ENCODE measurements at regions not wholly inside any gene's neighbourhood (a gene's known extent, or its start where the extent isn't known, plus 50 kb on each side); places are given as distances from the start of the nearest gene placed in this dataset.

DNA sequence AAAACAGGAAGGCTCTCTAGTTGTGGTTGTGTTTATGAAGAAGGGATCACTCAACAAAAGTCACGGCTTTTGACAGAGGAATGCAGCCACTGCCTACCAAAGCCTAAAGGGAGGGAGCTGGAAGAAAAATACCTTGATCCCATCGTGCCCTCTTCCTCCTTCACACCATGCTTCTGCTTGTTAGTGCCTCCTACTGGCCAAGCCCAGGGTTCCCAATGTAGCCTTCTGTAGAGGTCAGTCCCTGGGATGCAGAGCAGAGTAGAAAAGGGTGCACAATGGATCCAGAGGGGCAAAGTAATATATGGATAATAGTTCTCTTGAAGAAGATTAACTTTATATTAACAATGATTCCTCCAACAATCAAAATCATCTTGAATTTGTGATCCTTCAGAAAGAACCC, 293.5 kb upstream of the FERMT1 start:
- DNase-seq (ENCODE audit: low spot score) (no peak), FAIRE-seq (no peak), ATAC-seq (peak; percentile 52; the same call in 2 of the 3 replicates)
- no peaks in the 10 kb centered on the region for H4K20me1 ChIP-seq (ENCODE audit: insufficient read depth, low read length)
- no TSS peak for BruUV-seq (replicated peaks)
- H3K79me2 ChIP-seq (ENCODE audit: insufficient read depth, low read length): no peaks in the 10 kb centered on the region
- intact Hi-C loops (cut with micrococcal nuclease; ENCODE audit: unreplicated experiment): no loop called here
- TF ChIP-seq, protein P1, sequence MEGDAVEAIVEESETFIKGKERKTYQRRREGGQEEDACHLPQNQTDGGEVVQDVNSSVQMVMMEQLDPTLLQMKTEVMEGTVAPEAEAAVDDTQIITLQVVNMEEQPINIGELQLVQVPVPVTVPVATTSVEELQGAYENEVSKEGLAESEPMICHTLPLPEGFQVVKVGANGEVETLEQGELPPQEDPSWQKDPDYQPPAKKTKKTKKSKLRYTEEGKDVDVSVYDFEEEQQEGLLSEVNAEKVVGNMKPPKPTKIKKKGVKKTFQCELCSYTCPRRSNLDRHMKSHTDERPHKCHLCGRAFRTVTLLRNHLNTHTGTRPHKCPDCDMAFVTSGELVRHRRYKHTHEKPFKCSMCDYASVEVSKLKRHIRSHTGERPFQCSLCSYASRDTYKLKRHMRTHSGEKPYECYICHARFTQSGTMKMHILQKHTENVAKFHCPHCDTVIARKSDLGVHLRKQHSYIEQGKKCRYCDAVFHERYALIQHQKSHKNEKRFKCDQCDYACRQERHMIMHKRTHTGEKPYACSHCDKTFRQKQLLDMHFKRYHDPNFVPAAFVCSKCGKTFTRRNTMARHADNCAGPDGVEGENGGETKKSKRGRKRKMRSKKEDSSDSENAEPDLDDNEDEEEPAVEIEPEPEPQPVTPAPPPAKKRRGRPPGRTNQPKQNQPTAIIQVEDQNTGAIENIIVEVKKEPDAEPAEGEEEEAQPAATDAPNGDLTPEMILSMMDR (CRISPR knock-in tag; IDR thresholded peaks at IDR 0.05): peak; percentile 27; the same call in 1 of the 2 replicates
- no peak for TF ChIP-seq ZNF329 (CRISPR knock-in tag; IDR thresholded peaks at IDR 0.05; ENCODE audit: low read depth)
- H2AFZ ChIP-seq (ENCODE audit: low read length): no peak overlapping the region
- H3K9ac ChIP-seq (ENCODE audit: insufficient read depth, low read depth, low read length): no peak overlapping the region
- H3K4me3 ChIP-seq (replicated peaks in 1 of 3; ENCODE audit: insufficient read depth in 1 of 3, low read depth in 2 of 3, low read length in 3 of 3): no peak overlapping the region
- WGBS (ENCODE audit: low lambda C conversion rate): 0% methylated on average over 2 of the region's 2 CpGs
- no peaks in the 10 kb centered on the region for H3K27me3 ChIP-seq (ENCODE audit: control insufficient read depth in 1 of 2, insufficient read depth in 2 of 2, low read length in 2 of 2)
- no peaks in the 10 kb centered on the region for H3K36me3 ChIP-seq (replicated peaks in 1 of 2; ENCODE audit: control insufficient read depth in 1 of 2, insufficient read depth in 2 of 2, low read length in 2 of 2)
- in situ Hi-C loops (cut with HindIII; ENCODE audit: extremely low pct_ligation_motif_present, low pct_unique_long_range_greater_than_20kb): no loop called here
- H3K4me1 ChIP-seq (ENCODE audit: insufficient read depth, low read length): no peaks in the 10 kb centered on the region
- ChIA-PET POLR2A (no interaction called here), CTCF (ENCODE audit: low intra/inter-chr PET ratio, low total read pairs) (no interaction called here)
- no peak overlapping the region for H3K4me2 ChIP-seq (ENCODE audit: low read depth, low read length)
- no peak overlapping the region for H3K27ac ChIP-seq (ENCODE audit: extremely low read length, insufficient read depth, low read length)
- no peaks in the 10 kb centered on the region for H3K9me3 ChIP-seq (ENCODE audit: low read length)

DNA sequence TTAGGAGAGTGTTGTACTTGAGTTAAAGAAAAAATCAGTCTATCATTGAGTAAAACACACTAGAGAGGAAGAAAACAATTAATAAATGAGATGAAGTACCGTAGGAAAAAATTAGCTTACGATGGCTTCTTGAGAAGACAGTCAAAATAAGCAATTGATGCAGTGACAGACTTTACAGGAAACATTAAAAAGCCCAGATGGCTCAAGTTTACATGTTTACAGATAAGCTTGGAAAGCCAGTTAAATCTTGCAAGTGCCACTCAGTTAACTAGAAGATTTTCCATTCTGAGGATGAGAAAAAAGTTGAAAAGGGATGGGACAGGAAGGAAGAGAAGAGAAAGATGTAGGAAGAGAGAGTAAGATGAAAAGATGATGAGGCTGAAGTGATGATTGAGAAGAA, 288.8 kb upstream of the FERMT1 start:
- ChIA-PET POLR2A (no interaction called here), CTCF (ENCODE audit: low intra/inter-chr PET ratio, low total read pairs) (no interaction called here)
- Histone ChIP-seq H3K9me3 (ENCODE audit: low read length) (no peaks in the 10 kb centered on the region), H3K4me3 (replicated peaks in 1 of 3; ENCODE audit: insufficient read depth in 1 of 3, low read depth in 2 of 3, low read length in 3 of 3) (no peak overlapping the region), H3K27me3 (ENCODE audit: control insufficient read depth in 1 of 2, insufficient read depth in 2 of 2, low read length in 2 of 2) (no peaks in the 10 kb centered on the region), H3K27ac (ENCODE audit: extremely low read length, insufficient read depth, low read length) (no peak overlapping the region), H3K79me2 (ENCODE audit: insufficient read depth, low read length) (no peaks in the 10 kb centered on the region), H3K4me1 (ENCODE audit: insufficient read depth, low read length) (no peaks in the 10 kb centered on the region), H3K36me3 (replicated peaks in 1 of 2; ENCODE audit: control insufficient read depth in 1 of 2, insufficient read depth in 2 of 2, low read length in 2 of 2) (no peaks in the 10 kb centered on the region), H2AFZ (ENCODE audit: low read length) (no peak overlapping the region), H4K20me1 (ENCODE audit: insufficient read depth, low read length) (no peaks in the 10 kb centered on the region), H3K9ac (ENCODE audit: insufficient read depth, low read depth, low read length) (no peak overlapping the region), H3K4me2 (ENCODE audit: low read depth, low read length) (no peak overlapping the region)
- intact Hi-C loops (cut with micrococcal nuclease; ENCODE audit: unreplicated experiment): no loop called here
- ATAC-seq (no peak), FAIRE-seq (no peak), DNase-seq (ENCODE audit: low spot score) (no peak)
- no TSS peak for BruUV-seq (replicated peaks)
- in situ Hi-C loops (cut with HindIII; ENCODE audit: extremely low pct_ligation_motif_present, low pct_unique_long_range_greater_than_20kb): no loop called here
- 1% methylated on average over 2 of the region's 2 CpGs for WGBS (ENCODE audit: low lambda C conversion rate)
- TF ChIP-seq ZNF101 (CRISPR knock-in tag; IDR thresholded peaks at IDR 0.05; ENCODE audit: borderline replicate concordance, low read depth): no peak
- TF ChIP-seq, protein P2, sequence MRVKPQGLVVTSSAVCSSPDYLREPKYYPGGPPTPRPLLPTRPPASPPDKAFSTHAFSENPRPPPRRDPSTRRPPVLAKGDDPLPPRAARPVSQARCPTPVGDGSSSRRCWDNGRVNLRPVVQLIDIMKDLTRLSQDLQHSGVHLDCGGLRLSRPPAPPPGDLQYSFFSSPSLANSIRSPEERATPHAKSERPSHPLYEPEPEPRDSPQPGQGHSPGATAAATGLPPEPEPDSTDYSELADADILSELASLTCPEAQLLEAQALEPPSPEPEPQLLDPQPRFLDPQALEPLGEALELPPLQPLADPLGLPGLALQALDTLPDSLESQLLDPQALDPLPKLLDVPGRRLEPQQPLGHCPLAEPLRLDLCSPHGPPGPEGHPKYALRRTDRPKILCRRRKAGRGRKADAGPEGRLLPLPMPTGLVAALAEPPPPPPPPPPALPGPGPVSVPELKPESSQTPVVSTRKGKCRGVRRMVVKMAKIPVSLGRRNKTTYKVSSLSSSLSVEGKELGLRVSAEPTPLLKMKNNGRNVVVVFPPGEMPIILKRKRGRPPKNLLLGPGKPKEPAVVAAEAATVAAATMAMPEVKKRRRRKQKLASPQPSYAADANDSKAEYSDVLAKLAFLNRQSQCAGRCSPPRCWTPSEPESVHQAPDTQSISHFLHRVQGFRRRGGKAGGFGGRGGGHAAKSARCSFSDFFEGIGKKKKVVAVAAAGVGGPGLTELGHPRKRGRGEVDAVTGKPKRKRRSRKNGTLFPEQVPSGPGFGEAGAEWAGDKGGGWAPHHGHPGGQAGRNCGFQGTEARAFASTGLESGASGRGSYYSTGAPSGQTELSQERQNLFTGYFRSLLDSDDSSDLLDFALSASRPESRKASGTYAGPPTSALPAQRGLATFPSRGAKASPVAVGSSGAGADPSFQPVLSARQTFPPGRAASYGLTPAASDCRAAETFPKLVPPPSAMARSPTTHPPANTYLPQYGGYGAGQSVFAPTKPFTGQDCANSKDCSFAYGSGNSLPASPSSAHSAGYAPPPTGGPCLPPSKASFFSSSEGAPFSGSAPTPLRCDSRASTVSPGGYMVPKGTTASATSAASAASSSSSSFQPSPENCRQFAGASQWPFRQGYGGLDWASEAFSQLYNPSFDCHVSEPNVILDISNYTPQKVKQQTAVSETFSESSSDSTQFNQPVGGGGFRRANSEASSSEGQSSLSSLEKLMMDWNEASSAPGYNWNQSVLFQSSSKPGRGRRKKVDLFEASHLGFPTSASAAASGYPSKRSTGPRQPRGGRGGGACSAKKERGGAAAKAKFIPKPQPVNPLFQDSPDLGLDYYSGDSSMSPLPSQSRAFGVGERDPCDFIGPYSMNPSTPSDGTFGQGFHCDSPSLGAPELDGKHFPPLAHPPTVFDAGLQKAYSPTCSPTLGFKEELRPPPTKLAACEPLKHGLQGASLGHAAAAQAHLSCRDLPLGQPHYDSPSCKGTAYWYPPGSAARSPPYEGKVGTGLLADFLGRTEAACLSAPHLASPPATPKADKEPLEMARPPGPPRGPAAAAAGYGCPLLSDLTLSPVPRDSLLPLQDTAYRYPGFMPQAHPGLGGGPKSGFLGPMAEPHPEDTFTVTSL (CRISPR knock-in tag; IDR thresholded peaks at IDR 0.05; ENCODE audit: borderline replicate concordance): no peak
- no peak for TF ChIP-seq ZFP36L2 (CRISPR knock-in tag; IDR thresholded peaks at IDR 0.05)
- no peak for TF ChIP-seq ZNF569 (CRISPR knock-in tag; IDR thresholded peaks at IDR 0.05; ENCODE audit: borderline replicate concordance)
- TF ChIP-seq MBD4 (IDR thresholded peaks at IDR 0.05; ENCODE audit: borderline replicate concordance, low read length): no peak
- TF ChIP-seq ZKSCAN8 (CRISPR knock-in tag; IDR thresholded peaks at IDR 0.05; ENCODE audit: borderline replicate concordance): no peak
- TF ChIP-seq ZNF737 (CRISPR knock-in tag; IDR thresholded peaks at IDR 0.05; ENCODE audit: borderline replicate concordance): no peak
- TF ChIP-seq ZSCAN31 (CRISPR knock-in tag; IDR thresholded peaks at IDR 0.05; ENCODE audit: low read depth): no peak
- TF ChIP-seq PPARG (CRISPR knock-in tag; conservative IDR thresholded peaks at IDR 0.05): no peak
- TF ChIP-seq ZNF350 (CRISPR knock-in tag; IDR thresholded peaks at IDR 0.05; ENCODE audit: borderline replicate concordance, low read depth): no peak
